Mononuclear cell (primary cell): ENCODE measurements at regions not wholly inside any gene's neighbourhood (a gene's known extent, or its start where the extent isn't known, plus 50 kb on each side); places are given as distances from the start of the nearest gene placed in this dataset.
"Not testable (repeated sequence)": the region's sequence is repeated elsewhere in the genome, so short reads cannot be mapped to it uniquely, and the experiment has no call there.

ENCODE experiments used
- H3K27me3 ChIP-seq: 2 replicates; pipeline ENCODE4 v1.6.0; 2011; ENCODE audit warnings: low read length, control low read depth; ENCODE audit not compliant: insufficient read depth
- H3K4me1 ChIP-seq: 2 replicates; pipeline ENCODE4 v1.5.1; 2011; ENCODE audit warnings: mild to moderate bottlenecking, low read length, control low read depth; ENCODE audit not compliant: insufficient read depth
- H3K4me3 ChIP-seq: 2 replicates; pipeline ENCODE4 v1.5.1; 2011; ENCODE audit warnings: mild to moderate bottlenecking, low read length, moderate library complexity
- H3K9me3 ChIP-seq: 2 replicates; pipeline ENCODE4 v1.5.1; 2011; ENCODE audit warnings: low read depth, mild to moderate bottlenecking, control low read depth, low read length

DNA sequence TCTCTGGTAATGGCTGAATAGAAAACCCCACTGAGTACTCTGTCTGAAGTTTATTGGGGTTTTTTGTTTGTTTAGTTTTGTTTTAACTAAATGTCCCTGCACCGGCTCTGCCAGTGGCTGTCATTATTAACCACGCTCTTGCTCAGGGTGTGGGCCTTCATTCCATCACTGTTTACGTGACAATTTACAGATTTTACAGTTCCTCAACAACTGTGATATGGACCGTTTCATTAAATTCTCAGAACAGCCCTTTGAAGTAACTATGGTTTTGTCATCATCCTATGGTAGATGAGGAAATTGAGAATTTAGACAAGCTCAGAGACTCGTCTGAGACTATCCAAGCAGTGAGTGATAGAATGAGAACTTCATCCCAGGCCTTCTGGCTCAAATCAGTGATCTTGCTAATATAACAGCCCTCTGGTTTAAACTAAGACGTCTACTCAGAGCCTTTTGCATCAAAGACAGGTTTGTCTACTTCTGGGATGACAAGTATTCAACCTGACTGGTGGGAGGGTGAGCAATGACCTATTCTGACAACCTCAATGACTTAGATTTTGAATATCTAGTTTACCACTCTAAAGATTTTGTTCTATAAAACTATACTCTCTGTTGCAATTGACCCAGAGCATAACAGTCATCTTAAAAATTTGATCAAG, 77.3 kb upstream of the MAP3K1 start:
- Histone ChIP-seq H3K4me1 (peaks cover 53% of the 10 kb centered on the region), H3K27me3 (no peaks in the 10 kb centered on the region), H3K9me3 (no peaks in the 10 kb centered on the region), H3K4me3 (no peak overlapping the region)

DNA sequence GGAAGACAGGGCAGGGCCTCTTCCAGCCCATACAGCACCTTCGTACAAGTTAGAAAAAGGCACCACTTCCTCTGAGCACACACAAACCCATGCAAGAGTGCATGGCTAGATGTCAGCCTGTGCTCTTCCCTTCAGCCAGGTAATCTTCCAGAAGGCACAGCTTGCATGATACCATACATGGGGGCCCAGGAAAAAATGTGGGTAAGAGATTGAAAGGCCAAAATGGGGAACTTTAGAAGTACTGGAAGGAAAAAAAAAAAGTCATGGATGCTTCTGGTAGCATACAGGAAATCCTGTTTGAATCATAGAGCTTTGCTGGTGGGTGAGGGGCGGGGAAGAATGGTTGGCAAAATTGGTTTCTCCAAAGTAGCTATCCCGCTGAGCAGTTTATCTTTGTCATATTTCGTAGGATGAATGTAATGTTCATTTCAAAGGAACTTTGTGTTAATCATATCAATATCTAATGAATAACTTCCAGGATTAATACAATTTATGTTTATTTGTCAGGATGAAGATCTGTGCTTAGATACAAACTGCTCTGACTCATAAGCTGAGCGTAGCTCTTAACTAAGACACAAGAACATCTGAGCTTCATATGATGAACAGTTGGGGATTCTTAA, 78.2 kb upstream of the MAP3K1 start:
- Histone ChIP-seq H3K4me3 (no peak overlapping the region), H3K9me3 (no peaks in the 10 kb centered on the region), H3K27me3 (no peaks in the 10 kb centered on the region), H3K4me1 (peaks cover 58% of the 10 kb centered on the region)

DNA sequence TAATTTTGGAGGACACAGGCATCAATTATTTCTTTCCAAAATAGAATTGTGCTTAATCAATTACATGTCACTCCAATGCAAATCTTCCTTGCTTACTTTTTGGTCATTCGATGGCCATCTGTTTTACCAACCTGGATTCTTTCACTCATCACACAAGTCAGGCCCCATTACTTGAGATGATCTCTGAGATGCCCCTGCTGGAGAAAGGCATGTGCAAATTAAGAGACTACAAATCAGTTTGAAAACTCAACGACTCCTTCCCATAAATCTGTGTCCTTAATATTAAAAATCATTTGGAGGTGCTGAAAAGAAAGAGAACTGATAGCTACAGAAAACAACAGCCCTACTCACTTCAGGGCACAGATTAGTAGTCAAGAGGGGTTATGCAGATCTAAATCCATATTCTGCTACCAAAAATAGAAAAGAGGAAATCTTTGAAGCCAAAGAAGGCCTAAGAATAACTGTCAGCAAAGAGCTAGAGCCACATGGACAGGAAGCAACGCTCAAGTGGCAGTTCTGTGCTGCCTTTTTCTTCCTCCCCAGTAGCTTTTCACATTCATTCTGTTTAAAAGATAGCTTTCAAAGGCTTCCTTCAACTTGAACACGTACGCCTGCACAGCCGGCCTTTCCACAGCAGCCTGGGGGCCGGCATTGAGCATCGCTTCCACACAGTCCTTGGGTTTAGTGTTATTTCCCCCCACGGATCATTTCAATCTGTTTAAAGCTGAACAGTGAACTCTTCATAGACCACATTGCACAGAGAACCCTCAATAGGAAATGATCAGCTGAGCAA, 79.3 kb upstream of the MAP3K1 start:
- no peaks in the 10 kb centered on the region for H3K27me3 ChIP-seq
- H3K4me1 ChIP-seq: peaks cover 58% of the 10 kb centered on the region
- no peaks in the 10 kb centered on the region for H3K9me3 ChIP-seq
- H3K4me3 ChIP-seq: no peak overlapping the region

DNA sequence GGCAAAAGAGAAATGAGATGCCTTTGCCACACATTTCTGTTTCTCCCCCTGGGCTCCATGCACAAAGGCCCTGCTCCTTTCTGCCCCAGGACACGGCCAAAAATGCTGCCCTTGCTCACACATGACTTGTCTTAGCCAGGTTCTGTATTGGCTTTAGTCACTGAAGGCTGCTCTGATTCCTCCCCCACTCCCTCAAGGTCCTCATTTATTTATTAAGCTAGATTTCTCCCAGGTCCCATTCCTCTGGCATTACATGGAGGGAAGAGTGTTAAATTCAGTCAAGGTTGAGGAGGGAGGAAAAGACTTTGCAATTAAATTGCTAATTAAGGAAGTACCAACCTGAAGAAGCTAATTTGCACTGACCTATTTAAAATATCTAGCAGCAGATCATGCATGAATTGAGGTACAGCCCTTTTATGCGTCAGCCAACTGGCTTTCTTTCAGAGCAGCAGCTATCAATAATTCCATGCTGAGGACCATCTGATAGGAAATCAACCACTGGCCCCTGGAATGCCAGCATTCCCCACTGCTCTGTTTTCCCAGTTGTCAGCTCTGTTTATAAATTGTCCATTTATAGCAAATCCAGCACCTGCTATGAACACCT, 81.2 kb upstream of the MAP3K1 start:
- Histone ChIP-seq H3K9me3 (no peaks in the 10 kb centered on the region), H3K27me3 (no peaks in the 10 kb centered on the region), H3K4me3 (no peak overlapping the region), H3K4me1 (peaks cover 69% of the 10 kb centered on the region)

DNA sequence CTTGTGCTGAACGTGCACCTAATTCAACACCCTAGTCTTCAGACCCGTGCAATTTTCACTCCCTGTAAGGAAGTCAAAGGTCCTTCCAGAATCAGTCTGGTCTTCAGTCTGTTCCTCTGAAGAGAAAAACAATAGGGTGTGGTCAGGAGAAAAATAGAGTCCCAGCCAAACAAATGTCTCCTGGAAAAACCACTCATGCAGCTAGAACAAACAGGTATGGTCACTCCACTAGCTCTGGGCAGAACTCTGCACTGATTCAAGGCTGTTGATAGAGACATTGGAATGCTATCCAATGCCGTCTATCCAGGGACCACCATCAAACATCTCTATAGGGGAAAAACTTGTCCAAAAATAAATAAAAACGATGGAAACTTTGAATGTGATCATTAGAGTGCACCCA, 81.8 kb upstream of the MAP3K1 start:
- Histone ChIP-seq H3K9me3 (no peaks in the 10 kb centered on the region), H3K4me1 (peaks cover 74% of the 10 kb centered on the region), H3K4me3 (no peak overlapping the region), H3K27me3 (no peaks in the 10 kb centered on the region)

DNA sequence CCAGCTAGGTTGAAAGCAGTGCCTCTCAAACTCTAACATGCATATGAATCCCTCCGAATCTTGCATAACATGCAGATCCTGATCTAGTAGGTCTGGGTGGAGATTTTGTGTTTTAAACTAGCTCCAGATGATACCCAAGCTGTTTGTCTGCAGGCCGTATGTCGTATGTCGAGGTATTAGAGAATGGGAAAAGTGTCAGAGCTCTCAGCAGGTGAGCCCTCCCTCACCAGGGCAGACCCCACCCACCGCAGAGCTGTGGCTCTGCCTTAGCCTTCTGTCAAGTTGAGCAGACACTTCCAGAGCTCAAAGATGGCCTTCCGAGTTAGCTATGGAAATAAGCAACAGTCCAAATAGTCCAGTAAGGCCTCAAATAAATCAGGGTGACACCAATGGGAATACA, 83.2 kb upstream of the MAP3K1 start:
- no peak overlapping the region for H3K4me3 ChIP-seq
- H3K9me3 ChIP-seq: no peaks in the 10 kb centered on the region
- peaks cover 62% of the 10 kb centered on the region for H3K4me1 ChIP-seq
- no peaks in the 10 kb centered on the region for H3K27me3 ChIP-seq

DNA sequence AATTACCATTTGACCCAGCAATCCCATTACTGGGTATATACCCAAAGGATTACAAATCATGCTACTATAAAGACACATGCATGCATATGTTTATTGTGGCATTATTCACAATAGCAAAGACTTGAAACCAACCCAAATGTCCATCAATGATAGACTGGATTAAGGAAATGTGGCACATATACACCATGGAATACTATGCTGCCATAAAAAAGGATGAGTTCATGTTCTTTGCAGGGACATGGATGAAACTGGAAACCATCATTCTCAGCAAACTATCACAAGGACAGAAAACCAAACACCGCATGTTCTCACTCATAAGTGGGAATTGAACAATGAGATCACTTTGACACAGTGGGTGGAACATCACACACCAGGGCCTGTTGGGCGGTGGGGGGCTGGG, 83.9 kb upstream of the MAP3K1 start:
- H3K4me3 ChIP-seq, H3K27me3 ChIP-seq, H3K9me3 ChIP-seq: not testable (repeated sequence)
- H3K4me1 ChIP-seq: peaks cover 56% of the 10 kb centered on the region

DNA sequence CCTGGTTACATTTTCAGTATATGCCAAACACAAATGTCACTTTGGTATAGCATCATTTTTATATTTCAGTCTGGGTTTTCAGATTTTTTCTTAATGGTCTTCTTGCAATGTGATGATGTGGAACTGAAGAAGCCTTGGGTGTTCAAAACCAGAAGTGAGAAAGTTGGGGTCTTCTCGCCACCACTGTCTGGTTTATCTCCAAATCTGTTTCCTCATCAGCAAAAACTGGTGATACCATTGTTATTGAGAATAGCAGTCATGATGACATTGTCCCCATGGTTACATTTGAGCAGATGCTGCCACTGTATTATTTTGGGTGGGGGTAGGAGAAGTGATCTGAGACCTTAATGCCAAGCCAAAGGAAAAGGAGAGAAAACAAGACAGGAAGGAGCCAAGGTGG, 85.9 kb upstream of the MAP3K1 start:
- Histone ChIP-seq H3K9me3 (no peaks in the 10 kb centered on the region), H3K4me1 (peaks cover 43% of the 10 kb centered on the region), H3K4me3 (no peak overlapping the region), H3K27me3 (no peaks in the 10 kb centered on the region)

DNA sequence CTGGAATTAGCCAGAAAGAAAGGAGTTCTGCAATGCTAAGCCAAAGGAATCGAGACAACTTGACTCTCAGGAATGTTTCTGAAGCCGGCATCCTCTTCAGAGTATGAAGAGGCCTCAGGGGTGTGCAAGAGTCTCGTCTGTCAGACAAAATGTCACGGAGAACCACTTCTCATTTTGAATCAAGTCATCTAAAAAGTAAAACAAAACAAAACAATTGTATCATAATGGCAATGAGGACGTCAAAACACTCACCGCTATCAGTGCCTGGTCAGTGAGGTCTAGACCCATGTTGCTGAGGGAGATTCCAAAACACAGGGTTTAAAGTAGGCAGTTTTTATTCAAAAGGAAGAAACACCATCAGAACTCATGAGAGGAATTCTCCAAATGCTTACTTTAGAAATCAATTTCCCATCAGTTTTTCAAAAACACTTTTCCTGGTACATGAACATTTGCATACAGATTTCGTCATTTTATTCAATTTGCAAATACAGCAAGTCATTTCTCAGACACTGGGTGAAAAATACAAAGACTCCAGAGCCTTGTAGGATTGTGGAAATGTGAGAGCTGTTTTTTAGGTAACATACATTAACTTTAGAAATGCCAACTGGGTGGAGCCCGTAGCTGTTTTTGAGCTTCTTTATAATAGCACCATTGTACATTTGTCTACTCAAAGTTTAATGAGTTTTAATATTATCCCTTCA, 89.5 kb upstream of the MAP3K1 start:
- Histone ChIP-seq H3K4me1 (peaks cover 24% of the 10 kb centered on the region), H3K27me3 (no peaks in the 10 kb centered on the region), H3K4me3 (no peak overlapping the region), H3K9me3 (no peaks in the 10 kb centered on the region)

DNA sequence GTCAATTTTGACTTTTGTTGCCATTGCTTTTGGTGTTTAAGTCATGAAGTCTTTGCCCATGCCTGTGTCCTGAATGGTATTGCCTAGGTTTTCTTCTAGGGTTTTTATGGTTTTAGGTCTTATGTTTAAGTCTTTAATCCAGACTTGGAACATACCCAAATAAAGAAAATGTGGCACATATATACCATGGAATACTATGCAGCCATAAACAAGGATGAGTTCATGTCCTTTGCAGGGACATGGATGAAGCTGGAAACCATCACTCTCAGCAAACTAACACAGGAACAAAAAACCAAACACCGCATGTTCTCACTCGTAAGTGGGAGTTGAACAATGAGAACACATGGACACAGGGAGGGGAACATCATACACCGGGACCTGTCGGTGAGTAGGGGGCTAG, 90.5 kb upstream of the MAP3K1 start:
- H3K4me3 ChIP-seq, H3K9me3 ChIP-seq, H3K27me3 ChIP-seq: not testable (repeated sequence)
- peaks cover 19% of the 10 kb centered on the region for H3K4me1 ChIP-seq

DNA sequence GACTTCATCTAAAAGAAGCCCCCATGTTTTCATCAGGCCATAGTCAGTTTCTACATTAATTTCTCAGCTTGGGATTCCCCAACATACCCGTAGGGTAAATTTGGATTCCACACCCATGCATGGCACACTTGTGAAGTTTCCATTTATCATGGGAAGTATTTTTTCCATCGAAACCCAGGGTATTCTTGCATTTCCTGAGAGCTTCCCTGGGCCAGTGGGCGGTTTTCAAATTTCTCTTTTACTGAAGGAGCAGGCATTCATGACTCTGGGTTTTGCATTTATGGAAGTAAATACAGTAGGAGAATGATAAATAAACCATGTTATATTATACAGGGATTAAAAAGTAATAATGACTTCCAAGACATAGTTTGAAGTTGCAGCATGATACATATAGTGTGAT, 93.0 kb upstream of the MAP3K1 start:
- H3K4me1 ChIP-seq: peaks cover 7% of the 10 kb centered on the region
- H3K9me3 ChIP-seq: no peaks in the 10 kb centered on the region
- H3K4me3 ChIP-seq: no peak overlapping the region
- H3K27me3 ChIP-seq: no peaks in the 10 kb centered on the region

DNA sequence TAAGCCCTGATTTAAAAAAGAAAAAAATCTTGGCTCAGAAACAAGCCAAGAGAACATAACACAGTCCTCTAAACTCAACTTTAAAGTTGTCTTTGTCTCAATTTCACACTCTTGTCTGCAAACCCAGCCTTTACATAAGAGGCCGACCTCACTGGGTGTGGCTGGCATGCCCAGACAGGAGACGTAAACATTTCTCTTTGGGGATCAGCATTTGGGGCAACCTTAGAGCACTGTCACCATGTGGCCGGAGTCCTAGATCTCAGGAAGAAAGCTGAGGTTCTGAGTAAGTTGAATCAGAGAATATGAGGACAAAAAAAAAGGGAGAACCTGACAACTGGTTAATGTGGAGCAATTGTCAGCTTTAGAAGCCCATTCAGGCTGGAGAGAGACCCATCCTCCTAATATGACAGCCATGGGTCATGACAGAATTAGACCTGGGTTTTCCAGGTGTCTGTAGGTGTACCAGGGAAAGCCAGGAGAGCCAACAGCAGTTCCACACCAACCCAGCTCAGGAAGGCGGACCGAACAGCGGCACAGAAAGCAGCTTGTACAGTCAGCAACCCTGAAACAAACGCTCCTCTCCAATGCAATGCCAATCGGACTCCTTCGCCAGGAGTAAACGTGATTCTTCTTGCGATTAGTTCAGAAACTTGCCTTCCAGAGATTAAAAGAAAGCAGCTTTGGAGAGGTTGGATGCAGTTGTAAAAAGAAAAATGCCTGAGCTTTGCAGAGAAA, 97.9 kb upstream of the MAP3K1 start:
- H3K4me1 ChIP-seq: no peaks in the 10 kb centered on the region
- H3K4me3 ChIP-seq: no peak overlapping the region
- no peaks in the 10 kb centered on the region for H3K27me3 ChIP-seq
- H3K9me3 ChIP-seq: no peaks in the 10 kb centered on the region

DNA sequence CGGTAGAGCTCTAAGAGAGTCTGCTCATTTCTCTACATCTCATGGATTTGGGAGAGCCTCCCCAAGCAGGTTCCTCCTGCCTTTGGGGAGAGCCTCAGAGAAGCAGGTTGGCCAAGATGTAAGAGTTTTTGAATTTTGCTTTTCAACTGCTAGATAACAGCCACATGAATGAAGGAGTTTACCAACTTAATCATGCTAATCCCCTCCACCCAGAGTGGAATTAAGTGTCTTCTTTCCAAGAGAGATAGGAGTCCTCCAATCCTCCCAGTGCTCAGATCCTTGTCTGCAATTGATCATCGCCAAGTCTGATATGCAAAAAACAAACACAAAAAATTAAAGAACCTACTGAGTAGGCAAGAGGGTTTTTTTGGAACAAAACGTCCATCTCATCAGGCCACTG, 99.4 kb upstream of the MAP3K1 start:
- no peak overlapping the region for H3K4me3 ChIP-seq

DNA sequence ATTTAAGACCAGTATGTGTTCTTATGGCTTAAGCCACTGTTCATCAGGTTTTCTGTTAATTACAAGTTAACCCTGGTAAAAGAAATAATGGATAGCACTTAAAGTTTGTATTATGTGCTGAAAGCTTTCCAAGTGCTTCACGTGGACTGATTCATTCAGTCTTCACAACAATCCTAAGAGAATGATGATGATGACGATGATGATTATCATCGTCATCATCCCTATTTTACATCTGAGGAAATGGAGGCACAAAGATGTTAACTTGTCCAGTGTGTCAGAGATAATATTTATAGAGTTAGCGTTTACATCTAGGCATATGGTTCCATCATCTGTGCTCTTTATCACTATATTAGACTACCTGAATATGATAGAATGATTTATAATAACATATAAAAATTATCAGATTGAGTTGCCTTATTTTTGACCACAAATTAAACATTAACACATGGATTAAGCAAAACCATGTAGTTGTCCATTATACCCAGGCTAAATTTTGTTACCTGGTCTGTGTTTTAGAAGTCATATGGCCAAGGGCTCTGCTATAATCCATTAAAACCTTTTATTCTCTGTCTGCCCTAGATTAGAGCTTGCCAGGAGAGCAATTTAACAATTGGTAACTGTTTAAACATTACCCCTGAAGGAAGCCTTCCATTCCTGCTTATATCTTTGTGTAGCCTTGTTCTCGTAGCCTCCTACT, 102.3 kb upstream of the MAP3K1 start:
- no peak overlapping the region for H3K4me3 ChIP-seq
- no peaks in the 10 kb centered on the region for H3K27me3 ChIP-seq
- no peaks in the 10 kb centered on the region for H3K4me1 ChIP-seq
- H3K9me3 ChIP-seq: no peaks in the 10 kb centered on the region

More for the DNA sequence above, 99.4 kb upstream of the MAP3K1 start:
- no peaks in the 10 kb centered on the region for H3K4me1 ChIP-seq
- H3K9me3 ChIP-seq: no peaks in the 10 kb centered on the region
- H3K27me3 ChIP-seq: no peaks in the 10 kb centered on the region
